GM10266 (cell line): ENCODE measurements at regions not wholly inside any gene's neighbourhood (a gene's known extent, or its start where the extent isn't known, plus 50 kb on each side); places are given as distances from the start of the nearest gene placed in this dataset.

Experiments used
- DNase-seq: peaks from one replicate; pipeline ENCODE4 v3.0.0; 2012; ENCODE audit errors: extremely low spot score
- CTCF ChIP-seq: IDR thresholded peaks from 2 replicates; pipeline ENCODE4 v1.5.1; 2012; ENCODE audit warnings: mild to moderate bottlenecking, low read depth; ENCODE audit not compliant: control insufficient read depth, insufficient read depth; ENCODE audit errors: missing control alignments

- no peak for TF ChIP-seq CTCF
Measured at GRCh38 chr13:81677857-81678256, 1336.9 kb upstream of the SPRY2 start.

GRCh38 chr13:81676008-81676407 lies 1335.1 kb upstream of the SPRY2 start:
- TF ChIP-seq CTCF = no peak
- DNase-seq = no peak

More at GRCh38 chr13:81677857-81678256, 1336.9 kb upstream of the SPRY2 start:
- DNase-seq = no peak

- no peak for DNase-seq
- TF ChIP-seq CTCF = no peak
Measured at GRCh38 chr13:81671064-81671463, 1330.1 kb upstream of the SPRY2 start.

- no peak for DNase-seq
- TF ChIP-seq CTCF = no peak
Measured at GRCh38 chr13:81670048-81670447, 1329.1 kb upstream of the SPRY2 start.

- no peak for DNase-seq
- no peak for TF ChIP-seq CTCF
Measured at GRCh38 chr13:81664872-81665271, 1323.9 kb upstream of the SPRY2 start.

- no peak for TF ChIP-seq CTCF
- no peak for DNase-seq
Measured at GRCh38 chr13:81659984-81660383, 1319.1 kb upstream of the SPRY2 start.

GRCh38 chr13:81658598-81659370 lies 1317.9 kb upstream of the SPRY2 start:
- no peak for DNase-seq
- TF ChIP-seq CTCF = no peak
